IMR-90 (cell line): ENCODE measurements at regions not wholly inside any gene's neighbourhood (a gene's known extent, or its start where the extent isn't known, plus 50 kb on each side); places are given as distances from the start of the nearest gene placed in this dataset.

Experiments used
- ATAC-seq: fragments of 200-7000 bp; cut with Tn5 transposase; 2 replicates; pipeline ENCODE4 v1.9.1; 2020; ENCODE audit warnings: low read depth, mild to moderate bottlenecking, moderate library complexity
- BruUV-seq: library from RNA; stranded (reverse); fragments of 400-500 nt; replicated peaks from 2 replicates; lab custom pipeline; 2021; lab: Mats Ljungman, UMichigan
- CTCF ChIA-PET: fragments of 300-600 bp; formaldehyde crosslinking; extraction: SDS; loops from one replicate; lab custom pipeline; 2021; ENCODE audit warnings: antibody characterized with exemption; lab: Yijun Ruan, JAX
- POLR2A ChIA-PET: fragments of 300-600 bp; sonication (Branson Sonifier 250); formaldehyde crosslinking; loops from one replicate; lab custom pipeline; 2022; ENCODE audit warnings: antibody characterized with exemption; ENCODE audit not compliant: unreplicated experiment; lab: Charles Lee
- DNase-seq: peaks from one replicate; pipeline ENCODE4 v3.0.0; 2013
- H2AFZ ChIP-seq: replicated peaks from 2 replicates; pipeline ENCODE3; 2013; ENCODE audit warnings: low read length, mild to moderate bottlenecking; ENCODE audit not compliant: poor library complexity
- H2AK5ac ChIP-seq: 2 replicates; pipeline ENCODE4 v1.6.1; 2013; ENCODE audit warnings: low read depth, low read length, inconsistent platforms
- H2AK9ac ChIP-seq: replicated peaks from 2 replicates; pipeline ENCODE3; 2013; ENCODE audit warnings: mild to moderate bottlenecking, low read depth, low read length, moderate library complexity; ENCODE audit not compliant: poor library complexity
- H2BK120ac ChIP-seq: 2 replicates; pipeline ENCODE4 v1.6.1; 2013; ENCODE audit warnings: low read depth, low read length, inconsistent platforms
- H2BK15ac ChIP-seq: 3 replicates; pipeline ENCODE4 v1.6.1; 2013; ENCODE audit warnings: low read depth, low read length, inconsistent platforms
- H2BK20ac ChIP-seq: 2 replicates; pipeline ENCODE4 v1.6.1; 2013; ENCODE audit warnings: low read depth, mild to moderate bottlenecking, inconsistent platforms, low read length, moderate library complexity
- H2BK5ac ChIP-seq: 2 replicates; pipeline ENCODE4 v1.6.1; 2013; ENCODE audit warnings: mild to moderate bottlenecking, low read depth, low read length, inconsistent platforms; ENCODE audit not compliant: poor library complexity, severe bottlenecking
- H3K14ac ChIP-seq: replicated peaks from 2 replicates; pipeline ENCODE4 v1.6.1; 2013; ENCODE audit warnings: low read depth, low read length, inconsistent platforms
- H3K18ac ChIP-seq: 2 replicates; pipeline ENCODE4 v1.6.1; 2013; ENCODE audit warnings: low read depth, low read length, control low read depth
- H3K23ac ChIP-seq: 2 replicates; pipeline ENCODE4 v1.6.1; 2013; ENCODE audit warnings: low read depth, low read length, inconsistent platforms
- H3K27ac ChIP-seq: 2 replicates; pipeline ENCODE4 v1.5.1; 2013; ENCODE audit warnings: mild to moderate bottlenecking, control low read depth, low read length; ENCODE audit not compliant: insufficient read depth
- H3K27me3 ChIP-seq: 2 replicates; pipeline ENCODE4 v1.6.1; 2013; ENCODE audit warnings: low read length; ENCODE audit not compliant: control insufficient read depth, insufficient read depth
- H3K36me3 ChIP-seq: 2 replicates; pipeline ENCODE4 v1.6.1; 2013; ENCODE audit warnings: low read length, mixed read lengths; ENCODE audit not compliant: control insufficient read depth, insufficient read depth
- H3K4ac ChIP-seq: 2 replicates; pipeline ENCODE4 v1.6.1; 2013; ENCODE audit warnings: low read depth, low read length, inconsistent platforms
- H3K4me1 ChIP-seq: 2 replicates; pipeline ENCODE4 v1.6.1; 2013; ENCODE audit warnings: low read length, mixed read lengths; ENCODE audit not compliant: control insufficient read depth, insufficient read depth
- H3K4me2 ChIP-seq: 2 replicates; pipeline ENCODE4 v1.6.1; 2013; ENCODE audit warnings: low read depth, mild to moderate bottlenecking, control low read depth, low read length, moderate library complexity
- H3K4me3 ChIP-seq: 2 replicates; pipeline ENCODE4 v1.5.1; 2013; ENCODE audit warnings: low read depth, mild to moderate bottlenecking, control low read depth, low read length, moderate library complexity; ENCODE audit not compliant: insufficient read depth
- H3K56ac ChIP-seq: 2 replicates; pipeline ENCODE4 v1.6.1; 2013; ENCODE audit warnings: low read length, inconsistent platforms; ENCODE audit not compliant: insufficient read depth; ENCODE audit errors: extremely low read depth
- H3K79me1 ChIP-seq, 2 experiments: 2 replicates each; pipeline ENCODE4 v1.6.1; 2013; ENCODE audit warnings: low read length in 2 of 2, inconsistent platforms in 1 of 2, low read depth in 1 of 2
- H3K9ac ChIP-seq: 2 replicates; pipeline ENCODE4 v1.6.1; 2013; ENCODE audit warnings: low read depth, low read length, control low read depth
- H3K9me1 ChIP-seq: 2 replicates; pipeline ENCODE4 v1.6.1; 2013; ENCODE audit warnings: low read length, inconsistent platforms; ENCODE audit not compliant: insufficient read depth
- H3K9me3 ChIP-seq: 2 replicates; pipeline ENCODE4 v1.6.1; 2013; ENCODE audit warnings: low read length; ENCODE audit not compliant: control insufficient read depth, insufficient read depth
- H4K20me1 ChIP-seq: 2 replicates; pipeline ENCODE4 v1.6.1; 2013; ENCODE audit warnings: low read length, inconsistent platforms; ENCODE audit not compliant: insufficient read depth
- H4K5ac ChIP-seq: 2 replicates; pipeline ENCODE4 v1.6.1; 2013; ENCODE audit warnings: mild to moderate bottlenecking, low read depth, low read length, control low read depth
- H4K8ac ChIP-seq, 2 experiments: 2 replicates each; pipeline ENCODE4 v1.6.1; 2013; ENCODE audit warnings: low read depth in 2 of 2, low read length in 2 of 2, control low read depth in 1 of 2, inconsistent platforms in 1 of 2
- H4K91ac ChIP-seq: 2 replicates; pipeline ENCODE4 v1.6.1; 2013; ENCODE audit warnings: low read depth, low read length, inconsistent platforms; ENCODE audit not compliant: insufficient read depth
- BHLHE40 ChIP-seq: fragments of 150-350 bp; IDR thresholded peaks from 2 replicates; pipeline ENCODE4 v1.6.1; 2016; ENCODE audit warnings: mild to moderate bottlenecking, low read depth, low read length
- CEBPB ChIP-seq: IDR thresholded peaks from 2 replicates; pipeline ENCODE4 v1.6.1; 2012; ENCODE audit warnings: low read depth, low read length, improper control_type of control experiment
- CHD1 ChIP-seq: IDR thresholded peaks from 2 replicates; pipeline ENCODE4 v1.6.1; 2012; ENCODE audit warnings: low read depth, low read length, improper control_type of control experiment
- FOS ChIP-seq: fragments of 150-350 bp; IDR thresholded peaks from 2 replicates; pipeline ENCODE4 v1.6.1; 2016; ENCODE audit warnings: low read depth, low read length
- MAFK ChIP-seq: IDR thresholded peaks from 2 replicates; pipeline ENCODE4 v1.6.1; 2012; ENCODE audit warnings: low read depth, low read length, improper control_type of control experiment
- MAZ ChIP-seq: IDR thresholded peaks from 2 replicates; pipeline ENCODE4 v1.6.1; 2012; ENCODE audit warnings: low read depth, mild to moderate bottlenecking, low read length, improper control_type of control experiment, moderate library complexity, borderline replicate concordance
- MXI1 ChIP-seq: IDR thresholded peaks from 2 replicates; pipeline ENCODE4 v1.6.1; 2012; ENCODE audit warnings: low read depth, mild to moderate bottlenecking, low read length, moderate library complexity, borderline replicate concordance
- NFE2L2 ChIP-seq: fragments of 150-350 bp; IDR thresholded peaks from 2 replicates; pipeline ENCODE4 v1.6.1; 2016; ENCODE audit warnings: low read depth, mild to moderate bottlenecking, low read length
- POLR2A ChIP-seq: IDR thresholded peaks from 2 replicates; pipeline ENCODE4 v1.6.1; 2012; ENCODE audit warnings: mild to moderate bottlenecking, low read depth, low read length
- RAD21 ChIP-seq: IDR thresholded peaks from 2 replicates; pipeline ENCODE4 v1.6.1; 2012; ENCODE audit warnings: low read length, improper control_type of control experiment
- RCOR1 ChIP-seq: IDR thresholded peaks from 2 replicates; pipeline ENCODE4 v1.6.1; 2012; ENCODE audit warnings: mild to moderate bottlenecking, low read length, improper control_type of control experiment; ENCODE audit not compliant: insufficient replicate concordance
- RFX5 ChIP-seq: IDR thresholded peaks from 2 replicates; pipeline ENCODE4 v1.8.0; 2012; ENCODE audit warnings: low read depth, mild to moderate bottlenecking, low read length, moderate library complexity
- SMC3 ChIP-seq: fragments of 150-350 bp; IDR thresholded peaks from 2 replicates; pipeline ENCODE4 v1.6.1; 2016; ENCODE audit warnings: low read depth, mild to moderate bottlenecking, antibody characterized with exemption, low read length, moderate library complexity
- WGBS, 2 experiments: methylation state at CpG; one replicate each; pipeline versions ENCODE4 v1.1.5 to v1.1.7; 2013; ENCODE audit warnings: missing lambda C conversion rate in 2 of 2; ENCODE audit not compliant: insufficient read length in 1 of 2; ENCODE audit errors: extremely low coverage in 2 of 2; 5-methylcytosine and 5-hydroxymethylcytosine counted together
- dilution Hi-C: fragments of 300-500 bp; cut with HindIII; formaldehyde crosslinking; loops from one replicate; pipeline ENCODE4 v1.14.3; 2018; ENCODE audit warnings: low sequenced_read_pairs; ENCODE audit not compliant: unreplicated experiment
- in situ Hi-C: fragments of 300-500 bp; cut with MboI; formaldehyde crosslinking; loops from 3 replicates; pipeline ENCODE4 v1.14.3; 2019; ENCODE audit warnings: low sequenced_read_pairs, inconsistent platforms, mixed read lengths
- intact Hi-C: fragments of 100-400 bp; cut with micrococcal nuclease; formaldehyde crosslinking; loops from 2 replicates; pipeline ENCODE4 v1.10.0; 2022
- TF ChIP-seq, protein P1 (sequence below): conservative IDR thresholded peaks from 2 replicates; pipeline ENCODE4 v1.5.1; 2012; ENCODE audit warnings: mild to moderate bottlenecking, low read depth, low read length, improper control_type of control experiment
- TF ChIP-seq, protein P2 (sequence below): fragments of 150-350 bp; IDR thresholded peaks from 2 replicates; pipeline ENCODE4 v1.6.1; 2016; ENCODE audit warnings: low read depth, mild to moderate bottlenecking, low read length, moderate library complexity, borderline replicate concordance
- TF ChIP-seq, protein P3 (sequence below): fragments of 150-350 bp; IDR thresholded peaks from 2 replicates; pipeline ENCODE4 v1.6.1; 2017; ENCODE audit warnings: mild to moderate bottlenecking, antibody characterized with exemption, low read length, low read depth

DNA sequence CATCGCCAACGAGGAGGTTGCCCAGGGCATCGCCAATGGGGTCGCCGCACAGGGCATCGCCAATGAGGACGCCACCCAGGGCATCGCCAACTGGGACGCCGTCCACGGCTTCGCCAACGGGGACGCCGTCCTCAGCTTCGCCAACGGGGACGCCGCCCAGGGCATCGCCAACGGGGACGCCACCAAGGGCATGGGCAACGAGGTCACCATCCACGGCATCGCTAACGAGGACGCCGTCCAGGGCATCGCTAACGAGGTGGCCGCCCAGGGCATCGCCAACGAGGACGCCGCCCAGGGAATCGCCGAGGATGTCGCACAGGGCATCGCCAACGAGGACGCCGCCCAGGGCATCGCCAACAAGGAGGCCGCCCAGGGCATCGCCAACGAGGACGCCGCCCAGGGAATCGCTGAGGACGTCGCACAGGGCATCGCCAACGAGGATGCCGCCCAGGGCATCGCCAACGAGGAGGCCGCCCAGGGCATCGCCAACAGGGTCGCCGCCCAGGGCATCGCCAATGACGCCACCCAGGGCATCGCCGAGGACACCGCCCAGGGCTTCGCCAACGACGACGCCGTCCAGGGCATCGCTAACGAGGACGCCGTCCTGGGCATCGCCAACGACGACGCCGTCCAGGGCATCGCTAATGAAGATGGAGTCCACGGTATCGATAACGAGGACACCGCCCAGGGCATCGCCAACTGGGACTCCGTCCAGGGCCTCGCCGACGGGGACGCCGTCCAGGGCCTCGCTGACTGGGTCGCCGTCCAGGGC, 945.7 kb downstream of the TUBA3C start:
- POLR2A ChIA-PET: no interaction called here
- intact Hi-C loops (no loop called here), in situ Hi-C loops (no loop called here), dilution Hi-C loops (no loop called here)
- no peak overlapping the region for H2AK9ac ChIP-seq
- no peaks in the 10 kb centered on the region for H3K36me3 ChIP-seq
- peaks cover 33% of the 10 kb centered on the region; the same call in 1 of the 2 replicates for H3K9me3 ChIP-seq
- no peak overlapping the region for H2BK15ac ChIP-seq
- no peak overlapping the region for H2BK120ac ChIP-seq
- 91% methylated on average over 74 of the region's 94 CpGs; no CpG with 5 or more reads in 1 of the 2 experiments for WGBS, 2 experiments
- H3K18ac ChIP-seq: no peak overlapping the region
- no peak overlapping the region for H3K27ac ChIP-seq
- no peak overlapping the region for H2BK20ac ChIP-seq
- no peaks in the 10 kb centered on the region for H4K20me1 ChIP-seq
- H3K4ac ChIP-seq: no peak overlapping the region
- H2AFZ ChIP-seq: no peak overlapping the region
- H2AK5ac ChIP-seq: no peak overlapping the region
- H3K4me3 ChIP-seq: no peak overlapping the region
- no peaks in the 10 kb centered on the region for H3K79me1 ChIP-seq
- no peaks in the 10 kb centered on the region for H3K4me1 ChIP-seq
- no peak for TF ChIP-seq CHD1
- TF ChIP-seq NFE2L2: no peak
- TF ChIP-seq, protein P1, sequence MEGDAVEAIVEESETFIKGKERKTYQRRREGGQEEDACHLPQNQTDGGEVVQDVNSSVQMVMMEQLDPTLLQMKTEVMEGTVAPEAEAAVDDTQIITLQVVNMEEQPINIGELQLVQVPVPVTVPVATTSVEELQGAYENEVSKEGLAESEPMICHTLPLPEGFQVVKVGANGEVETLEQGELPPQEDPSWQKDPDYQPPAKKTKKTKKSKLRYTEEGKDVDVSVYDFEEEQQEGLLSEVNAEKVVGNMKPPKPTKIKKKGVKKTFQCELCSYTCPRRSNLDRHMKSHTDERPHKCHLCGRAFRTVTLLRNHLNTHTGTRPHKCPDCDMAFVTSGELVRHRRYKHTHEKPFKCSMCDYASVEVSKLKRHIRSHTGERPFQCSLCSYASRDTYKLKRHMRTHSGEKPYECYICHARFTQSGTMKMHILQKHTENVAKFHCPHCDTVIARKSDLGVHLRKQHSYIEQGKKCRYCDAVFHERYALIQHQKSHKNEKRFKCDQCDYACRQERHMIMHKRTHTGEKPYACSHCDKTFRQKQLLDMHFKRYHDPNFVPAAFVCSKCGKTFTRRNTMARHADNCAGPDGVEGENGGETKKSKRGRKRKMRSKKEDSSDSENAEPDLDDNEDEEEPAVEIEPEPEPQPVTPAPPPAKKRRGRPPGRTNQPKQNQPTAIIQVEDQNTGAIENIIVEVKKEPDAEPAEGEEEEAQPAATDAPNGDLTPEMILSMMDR: no peak
- no peak for TF ChIP-seq RAD21
- no peak for TF ChIP-seq RFX5
- TF ChIP-seq, protein P2, sequence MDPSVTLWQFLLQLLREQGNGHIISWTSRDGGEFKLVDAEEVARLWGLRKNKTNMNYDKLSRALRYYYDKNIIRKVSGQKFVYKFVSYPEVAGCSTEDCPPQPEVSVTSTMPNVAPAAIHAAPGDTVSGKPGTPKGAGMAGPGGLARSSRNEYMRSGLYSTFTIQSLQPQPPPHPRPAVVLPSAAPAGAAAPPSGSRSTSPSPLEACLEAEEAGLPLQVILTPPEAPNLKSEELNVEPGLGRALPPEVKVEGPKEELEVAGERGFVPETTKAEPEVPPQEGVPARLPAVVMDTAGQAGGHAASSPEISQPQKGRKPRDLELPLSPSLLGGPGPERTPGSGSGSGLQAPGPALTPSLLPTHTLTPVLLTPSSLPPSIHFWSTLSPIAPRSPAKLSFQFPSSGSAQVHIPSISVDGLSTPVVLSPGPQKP: no peak
- TF ChIP-seq, protein P3, sequence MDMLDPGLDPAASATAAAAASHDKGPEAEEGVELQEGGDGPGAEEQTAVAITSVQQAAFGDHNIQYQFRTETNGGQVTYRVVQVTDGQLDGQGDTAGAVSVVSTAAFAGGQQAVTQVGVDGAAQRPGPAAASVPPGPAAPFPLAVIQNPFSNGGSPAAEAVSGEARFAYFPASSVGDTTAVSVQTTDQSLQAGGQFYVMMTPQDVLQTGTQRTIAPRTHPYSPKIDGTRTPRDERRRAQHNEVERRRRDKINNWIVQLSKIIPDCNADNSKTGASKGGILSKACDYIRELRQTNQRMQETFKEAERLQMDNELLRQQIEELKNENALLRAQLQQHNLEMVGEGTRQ: no peak
- no peak for TF ChIP-seq FOS
- no peak for TF ChIP-seq SMC3
- no peak for TF ChIP-seq RCOR1
- no peak for TF ChIP-seq CEBPB
- TF ChIP-seq MAFK: no peak
- TF ChIP-seq MXI1: no peak
- no peak for TF ChIP-seq MAZ
- TF ChIP-seq BHLHE40: no peak
- no peak for TF ChIP-seq POLR2A
- H4K91ac ChIP-seq: no peak overlapping the region
- H3K23ac ChIP-seq: no peak overlapping the region
- no peaks in the 10 kb centered on the region for H3K9me1 ChIP-seq
- DNase-seq (no peak), ATAC-seq (no peak)
- no peak overlapping the region for H3K14ac ChIP-seq
- BruUV-seq: no TSS peak
- H2BK5ac ChIP-seq: no peak overlapping the region
- no peak overlapping the region for H4K8ac ChIP-seq
- H4K5ac ChIP-seq: no peak overlapping the region
- no peak overlapping the region for H3K9ac ChIP-seq
- H3K56ac ChIP-seq: no peak overlapping the region
- no peaks in the 10 kb centered on the region for H3K27me3 ChIP-seq
- H3K4me2 ChIP-seq: no peak overlapping the region
- CTCF ChIA-PET: no interaction called here
